ENCODE measurements at regions not wholly inside any gene's neighbourhood (a gene's known extent, or its start where the extent isn't known, plus 50 kb on each side); places are given as distances from the start of the nearest gene placed in this dataset.

DNA sequence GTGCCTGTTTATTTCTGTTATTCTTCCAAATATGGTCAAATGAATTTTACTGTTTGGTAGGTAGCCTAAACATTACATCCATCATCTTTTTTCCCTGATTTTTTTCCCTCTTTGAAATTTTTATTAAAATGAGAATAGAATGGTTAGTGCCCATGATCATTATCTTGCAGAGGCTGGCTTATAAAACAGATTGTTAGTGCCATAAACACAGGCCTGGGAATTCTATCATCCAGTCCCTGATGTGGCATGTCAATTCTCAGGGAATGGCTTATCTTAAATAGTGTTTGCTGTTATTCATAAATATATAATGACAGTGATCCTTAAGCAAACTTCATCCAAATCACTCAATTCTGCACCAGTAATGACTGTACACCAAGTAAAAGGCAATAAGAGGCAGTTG, 207.3 kb downstream of the TUSC7 start:
- no peak overlapping the region for H3K9ac ChIP-seq (replicated peaks in 1 of 4; ENCODE audit: extremely low read depth in 1 of 4, low read depth in 3 of 4, low read length in 3 of 4)
- no peak overlapping the region for H4K5ac ChIP-seq (ENCODE audit: insufficient read length, low read depth, low read length)
- no peaks in the 10 kb centered on the region for H3K79me2 ChIP-seq (ENCODE audit: control insufficient read depth in 1 of 2, insufficient read depth in 2 of 2, low read length in 2 of 2)
- H3K4ac ChIP-seq (replicated peaks; ENCODE audit: insufficient read length, low read depth, low read length) = no peak overlapping the region
- H2BK5ac ChIP-seq (ENCODE audit: low read depth, low read length) = no peak overlapping the region
- H3K56ac ChIP-seq (replicated peaks; ENCODE audit: insufficient read length, low read depth, low read length) = no peak overlapping the region
- H2AK5ac ChIP-seq (ENCODE audit: low read depth, low read length) = no peak overlapping the region
- DNase-seq (ENCODE audit: low read depth in 1 of 2, low spot score in 2 of 2) (no peak), FAIRE-seq (no peak)
- H3K18ac ChIP-seq (ENCODE audit: extremely low read depth, low read length) = no peak overlapping the region
- H3K23ac ChIP-seq (ENCODE audit: insufficient read length) = no peak overlapping the region
- H2BK15ac ChIP-seq (ENCODE audit: low read length) = no peak overlapping the region
- H3K27me3 ChIP-seq (replicated peaks in 1 of 4; ENCODE audit: control insufficient read depth in 3 of 4, extremely low read depth in 1 of 4, insufficient read depth in 3 of 4, low read length in 3 of 4) = no peaks in the 10 kb centered on the region
- POLR2A ChIA-PET (ENCODE audit: partially characterized antibody) = no interaction called here
- TF ChIP-seq PHF8 (conservative IDR thresholded peaks at IDR 0.05; ENCODE audit: low read depth, low read length) (no peak), JUN (IDR thresholded peaks at IDR 0.05; ENCODE audit: low read depth, low read length) (no peak), JUND (IDR thresholded peaks at IDR 0.05; ENCODE audit: low read length) (no peak), POU5F1 (IDR thresholded peaks at IDR 0.05; ENCODE audit: low read depth, low read length) (no peak), SIX5 (IDR thresholded peaks at IDR 0.05; ENCODE audit: low read depth, low read length) (no peak), CHD1 (IDR thresholded peaks at IDR 0.05; ENCODE audit: low read depth, low read length) (no peak), SIRT6 (IDR thresholded peaks at IDR 0.05; ENCODE audit: low read length) (no peak), ZNF274 (IDR thresholded peaks at IDR 0.05; ENCODE audit: borderline replicate concordance, extremely low read depth, low read length) (no peak), BACH1 (IDR thresholded peaks at IDR 0.05; ENCODE audit: low read length) (no peak), CREB1 (IDR thresholded peaks at IDR 0.05) (no peak), CBX5 (IDR thresholded peaks at IDR 0.05; ENCODE audit: low read depth, low read length) (no peak)
- TF ChIP-seq, protein P1, sequence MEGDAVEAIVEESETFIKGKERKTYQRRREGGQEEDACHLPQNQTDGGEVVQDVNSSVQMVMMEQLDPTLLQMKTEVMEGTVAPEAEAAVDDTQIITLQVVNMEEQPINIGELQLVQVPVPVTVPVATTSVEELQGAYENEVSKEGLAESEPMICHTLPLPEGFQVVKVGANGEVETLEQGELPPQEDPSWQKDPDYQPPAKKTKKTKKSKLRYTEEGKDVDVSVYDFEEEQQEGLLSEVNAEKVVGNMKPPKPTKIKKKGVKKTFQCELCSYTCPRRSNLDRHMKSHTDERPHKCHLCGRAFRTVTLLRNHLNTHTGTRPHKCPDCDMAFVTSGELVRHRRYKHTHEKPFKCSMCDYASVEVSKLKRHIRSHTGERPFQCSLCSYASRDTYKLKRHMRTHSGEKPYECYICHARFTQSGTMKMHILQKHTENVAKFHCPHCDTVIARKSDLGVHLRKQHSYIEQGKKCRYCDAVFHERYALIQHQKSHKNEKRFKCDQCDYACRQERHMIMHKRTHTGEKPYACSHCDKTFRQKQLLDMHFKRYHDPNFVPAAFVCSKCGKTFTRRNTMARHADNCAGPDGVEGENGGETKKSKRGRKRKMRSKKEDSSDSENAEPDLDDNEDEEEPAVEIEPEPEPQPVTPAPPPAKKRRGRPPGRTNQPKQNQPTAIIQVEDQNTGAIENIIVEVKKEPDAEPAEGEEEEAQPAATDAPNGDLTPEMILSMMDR (IDR thresholded peaks at IDR 0.05; ENCODE audit: control extremely low read depth in 1 of 3, insufficient read depth in 1 of 3, low read depth in 1 of 3, low read length in 3 of 3) = no peak
- TF ChIP-seq, protein P2, sequence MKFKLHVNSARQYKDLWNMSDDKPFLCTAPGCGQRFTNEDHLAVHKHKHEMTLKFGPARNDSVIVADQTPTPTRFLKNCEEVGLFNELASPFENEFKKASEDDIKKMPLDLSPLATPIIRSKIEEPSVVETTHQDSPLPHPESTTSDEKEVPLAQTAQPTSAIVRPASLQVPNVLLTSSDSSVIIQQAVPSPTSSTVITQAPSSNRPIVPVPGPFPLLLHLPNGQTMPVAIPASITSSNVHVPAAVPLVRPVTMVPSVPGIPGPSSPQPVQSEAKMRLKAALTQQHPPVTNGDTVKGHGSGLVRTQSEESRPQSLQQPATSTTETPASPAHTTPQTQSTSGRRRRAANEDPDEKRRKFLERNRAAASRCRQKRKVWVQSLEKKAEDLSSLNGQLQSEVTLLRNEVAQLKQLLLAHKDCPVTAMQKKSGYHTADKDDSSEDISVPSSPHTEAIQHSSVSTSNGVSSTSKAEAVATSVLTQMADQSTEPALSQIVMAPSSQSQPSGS (IDR thresholded peaks at IDR 0.05; ENCODE audit: low read length) = no peak
- no peak overlapping the region for H3K27ac ChIP-seq (ENCODE audit: low read depth, low read length)
- H4K91ac ChIP-seq (replicated peaks; ENCODE audit: insufficient read length, low read length) = no peak overlapping the region
- H4K8ac ChIP-seq (ENCODE audit: extremely low read depth, insufficient read depth, low read length) = no peak overlapping the region
- no peak overlapping the region for H3K14ac ChIP-seq (ENCODE audit: insufficient read length)
- no peaks in the 10 kb centered on the region for H4K20me1 ChIP-seq (replicated peaks in 1 of 2; ENCODE audit: control insufficient read depth in 1 of 2, insufficient read depth in 2 of 2, low read length in 2 of 2)
- H2AFZ ChIP-seq (ENCODE audit: low read length) = no peak overlapping the region
- no peaks in the 10 kb centered on the region for H3K79me1 ChIP-seq (ENCODE audit: low read depth, low read length)
- H3K4me2 ChIP-seq (ENCODE audit: insufficient read depth in 1 of 2, low read depth in 2 of 2, low read length in 2 of 2) = no peak overlapping the region
- H3K23me2 ChIP-seq (ENCODE audit: low read depth, low read length) = no peaks in the 10 kb centered on the region
- H3K4me3 ChIP-seq (ENCODE audit: extremely low read depth in 1 of 4, insufficient read depth in 2 of 4, low read depth in 3 of 4, low read length in 4 of 4) = no peak overlapping the region
- H2BK12ac ChIP-seq (ENCODE audit: low read depth, low read length) = no peak overlapping the region
- CTCF ChIA-PET (ENCODE audit: partially characterized antibody) = no interaction called here
- no peaks in the 10 kb centered on the region for H3K4me1 ChIP-seq (replicated peaks in 1 of 4; ENCODE audit: control insufficient read depth in 3 of 4, insufficient read depth in 4 of 4, low read length in 3 of 4)
- H3K36me3 ChIP-seq (ENCODE audit: control insufficient read depth in 2 of 4, insufficient read depth in 4 of 4, low read length in 3 of 4) = no peaks in the 10 kb centered on the region
- H2BK120ac ChIP-seq (replicated peaks; ENCODE audit: low read depth, low read length) = no peak overlapping the region
- no peak overlapping the region for H2BK20ac ChIP-seq (ENCODE audit: low read length)
- no peaks in the 10 kb centered on the region for H3K9me3 ChIP-seq (ENCODE audit: insufficient read depth in 2 of 2, low read depth in 1 of 2, low read length in 1 of 2)
